SK-N-SH treated with all-trans-retinoic acid at 6 μM for 48 hours (cell line): ENCODE measurements at regions not wholly inside any gene's neighbourhood (a gene's known extent, or its start where the extent isn't known, plus 50 kb on each side); places are given as distances from the start of the nearest gene placed in this dataset.

Experiments used
- PATZ1 ChIP-seq: fragments of 250-450 bp; sonication (Bioruptor Pico); IDR thresholded peaks from 2 replicates; pipeline ENCODE4 v1.8.0; 2020; ENCODE audit warnings: mild to moderate bottlenecking, moderate library complexity, borderline replicate concordance
- SNAI2 ChIP-seq: fragments of 250-450 bp; sonication (Bioruptor Pico); IDR thresholded peaks from 2 replicates; pipeline ENCODE4 v1.5.0; 2020; ENCODE audit warnings: mild to moderate bottlenecking, moderate library complexity
- TCF4 ChIP-seq: fragments of 250-450 bp; sonication (Bioruptor Pico); IDR thresholded peaks from 2 replicates; pipeline ENCODE4 v1.8.0; 2021; ENCODE audit warnings: mild to moderate bottlenecking, moderate library complexity, borderline replicate concordance
- TOX ChIP-seq: fragments of 250-450 bp; sonication (Bioruptor Pico); IDR thresholded peaks from 2 replicates; pipeline ENCODE4 v1.8.0; 2021; ENCODE audit warnings: mild to moderate bottlenecking, moderate library complexity, borderline replicate concordance
- TF ChIP-seq, protein P1 (sequence below): fragments of 250-450 bp; sonication (Bioruptor Pico); IDR thresholded peaks from 2 replicates; pipeline ENCODE4 v1.5.1; 2020; ENCODE audit warnings: low read depth, mild to moderate bottlenecking, moderate library complexity

- TF ChIP-seq, protein P1, sequence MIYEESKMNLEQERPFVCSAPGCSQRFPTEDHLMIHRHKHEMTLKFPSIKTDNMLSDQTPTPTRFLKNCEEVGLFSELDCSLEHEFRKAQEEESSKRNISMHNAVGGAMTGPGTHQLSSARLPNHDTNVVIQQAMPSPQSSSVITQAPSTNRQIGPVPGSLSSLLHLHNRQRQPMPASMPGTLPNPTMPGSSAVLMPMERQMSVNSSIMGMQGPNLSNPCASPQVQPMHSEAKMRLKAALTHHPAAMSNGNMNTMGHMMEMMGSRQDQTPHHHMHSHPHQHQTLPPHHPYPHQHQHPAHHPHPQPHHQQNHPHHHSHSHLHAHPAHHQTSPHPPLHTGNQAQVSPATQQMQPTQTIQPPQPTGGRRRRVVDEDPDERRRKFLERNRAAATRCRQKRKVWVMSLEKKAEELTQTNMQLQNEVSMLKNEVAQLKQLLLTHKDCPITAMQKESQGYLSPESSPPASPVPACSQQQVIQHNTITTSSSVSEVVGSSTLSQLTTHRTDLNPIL (CRISPR knock-in tag): no peak
- TF ChIP-seq SNAI2 (CRISPR knock-in tag): no peak
- no peak for TF ChIP-seq PATZ1
- no peak for TF ChIP-seq TCF4
- TF ChIP-seq TOX: no peak
These were observed 142.5 kb downstream of the LACC1 start for GRCh38 chr13:44022196-44022595.
